ENCODE measurements at regions not wholly inside any gene's neighbourhood (a gene's known extent, or its start where the extent isn't known, plus 50 kb on each side); places are given as distances from the start of the nearest gene placed in this dataset.

GRCh38 chr7:25541094-25541821 lies 313.0 kb upstream of the NPVF start:
- ChIA-PET POLR2A (no interaction called here), CTCF (interaction anchor here (0.6 to 1.2 kb wide), 5 partner anchors 8 to 29 kb away, joined by 3 to 4 read pairs (median 4); no protein-coding TSS in a partner anchor)
- no peak overlapping the region for H3K27ac ChIP-seq
- H3K4me2 ChIP-seq: no peak overlapping the region
- H3K9me3 ChIP-seq: no peaks in the 10 kb centered on the region; the same call in 2 of the 3 replicates
- 16% methylated on average over 6 of the region's 6 CpGs for WGBS (ENCODE audit: missing lambda C conversion rate)
- FAIRE-seq: no peak
- no peaks in the 10 kb centered on the region for H3K4me1 ChIP-seq
- ATAC-seq: no peak
- H3K4me3 ChIP-seq: no peak overlapping the region
- DNase-seq (ENCODE audit: low read depth in 1 of 2, low spot score in 1 of 2): no peak
- TF ChIP-seq POLR2AphosphoS2 (conservative IDR thresholded peaks at IDR 0.05; ENCODE audit: low read length): no peak

DNA sequence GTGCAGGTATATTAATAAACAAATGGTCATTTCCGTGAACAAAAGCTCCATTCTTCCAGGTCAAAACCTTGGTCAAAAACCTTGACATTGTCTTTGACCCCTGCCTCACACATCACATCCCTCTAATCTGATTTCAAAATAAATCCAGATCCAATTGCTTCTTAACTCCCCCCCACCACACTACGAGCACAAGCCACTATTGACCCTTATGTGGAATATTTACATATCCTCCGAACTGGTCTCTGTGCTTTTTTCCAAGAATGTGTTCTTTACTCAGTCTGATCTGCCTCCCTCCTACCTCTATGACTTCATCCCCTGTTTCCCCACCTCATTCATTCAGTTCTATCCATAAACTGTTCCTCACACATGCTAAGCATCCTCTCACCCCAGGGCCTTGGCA lies 313.6 kb upstream of the NPVF start:
- ATAC-seq (no peak; a peak in 1 of 6 replicates), DNase-seq (ENCODE audit: low read depth in 1 of 2, low spot score in 1 of 2) (no peak), FAIRE-seq (no peak)
- WGBS (ENCODE audit: missing lambda C conversion rate): 13% methylated on average over 3 of the region's 3 CpGs
- Histone ChIP-seq H3K4me1 (no peaks in the 10 kb centered on the region), H3K27ac (no peak overlapping the region), H3K4me3 (no peak overlapping the region), H3K9me3 (no peaks in the 10 kb centered on the region; the same call in 2 of the 3 replicates), H3K4me2 (no peak overlapping the region)
- POLR2A ChIA-PET: no interaction called here
- CTCF ChIA-PET: interaction anchor here (1.0 kb wide), 1 partner anchor 9 kb away, joined by 4 read pairs; no protein-coding TSS in a partner anchor
- no peak for TF ChIP-seq EHMT2 (IDR thresholded peaks at IDR 0.05; ENCODE audit: low read depth)
- TF ChIP-seq NR3C1 (IDR thresholded peaks at IDR 0.05): no peak
- no peak for TF ChIP-seq SREBF2 (IDR thresholded peaks at IDR 0.05)
- no peak for TF ChIP-seq SMC3 (IDR thresholded peaks at IDR 0.05)

DNA sequence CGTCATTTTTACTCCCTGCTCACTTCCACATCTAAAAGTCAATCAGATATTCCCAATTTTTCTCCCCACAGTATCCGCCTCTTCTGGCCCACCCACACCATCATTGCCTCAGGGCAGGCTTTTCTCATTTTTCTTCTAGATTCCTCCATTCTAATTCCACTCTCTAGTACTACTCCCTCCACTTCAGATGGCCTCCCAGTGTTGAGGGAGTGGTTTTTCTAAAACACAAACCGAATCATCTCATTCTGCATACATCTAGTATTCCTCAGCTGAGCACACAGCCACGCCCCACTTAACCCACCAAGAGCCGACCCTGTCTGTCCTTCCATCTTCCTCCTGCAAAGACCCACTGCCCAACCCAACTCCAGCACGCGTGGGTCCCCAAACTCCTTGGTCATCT lies 314.9 kb upstream of the NPVF start:
- DNase-seq (ENCODE audit: low read depth in 1 of 2, low spot score in 1 of 2) (no peak), FAIRE-seq (no peak), ATAC-seq (no peak)
- TF ChIP-seq CBX8 (IDR thresholded peaks at IDR 0.05) (no peak), RAD21 (conservative IDR thresholded peaks at IDR 0.05 in 1 of 2, IDR thresholded peaks at IDR 0.05 in 1 of 2) (no peak), ESRRA (IDR thresholded peaks at IDR 0.05; ENCODE audit: borderline replicate concordance, low read length) (no peak), FOSL2 (IDR thresholded peaks at IDR 0.05) (no peak), FOSL2 (CRISPR knock-in tag; IDR thresholded peaks at IDR 0.05) (no peak), ZC3H11A (IDR thresholded peaks at IDR 0.05) (no peak), GATA3 (IDR thresholded peaks at IDR 0.05; ENCODE audit: borderline replicate concordance) (no peak), HDAC2 (IDR thresholded peaks at IDR 0.05) (no peak), NPAS2 (CRISPR knock-in tag; IDR thresholded peaks at IDR 0.05; ENCODE audit: borderline replicate concordance) (no peak), KDM5A (IDR thresholded peaks at IDR 0.05) (no peak)
- TF ChIP-seq, protein P1, sequence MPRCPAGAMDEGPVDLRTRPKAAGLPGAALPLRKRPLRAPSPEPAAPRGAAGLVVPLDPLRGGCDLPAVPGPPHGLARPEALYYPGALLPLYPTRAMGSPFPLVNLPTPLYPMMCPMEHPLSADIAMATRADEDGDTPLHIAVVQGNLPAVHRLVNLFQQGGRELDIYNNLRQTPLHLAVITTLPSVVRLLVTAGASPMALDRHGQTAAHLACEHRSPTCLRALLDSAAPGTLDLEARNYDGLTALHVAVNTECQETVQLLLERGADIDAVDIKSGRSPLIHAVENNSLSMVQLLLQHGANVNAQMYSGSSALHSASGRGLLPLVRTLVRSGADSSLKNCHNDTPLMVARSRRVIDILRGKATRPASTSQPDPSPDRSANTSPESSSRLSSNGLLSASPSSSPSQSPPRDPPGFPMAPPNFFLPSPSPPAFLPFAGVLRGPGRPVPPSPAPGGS (IDR thresholded peaks at IDR 0.05): no peak
- no peak overlapping the region for H3K4me2 ChIP-seq
- CTCF ChIA-PET: interaction anchor here (0.9 to 2.3 kb wide), 2 partner anchors 22 to 23 kb away, joined by 3 to 10 read pairs; no protein-coding TSS in a partner anchor
- H3K9me3 ChIP-seq: no peaks in the 10 kb centered on the region; the same call in 2 of the 3 replicates
- no peak overlapping the region for H3K27ac ChIP-seq
- POLR2A ChIA-PET: no interaction called here
- WGBS (ENCODE audit: missing lambda C conversion rate): 33% methylated on average over 7 of the region's 7 CpGs
- no peak overlapping the region for H3K4me3 ChIP-seq
- no peaks in the 10 kb centered on the region for H3K4me1 ChIP-seq

- ChIA-PET CTCF (interaction anchor here (0.9 to 2.3 kb wide), 3 partner anchors 21 to 308 kb away, joined by 3 to 10 read pairs (median 3); no protein-coding TSS in a partner anchor), POLR2A (no interaction called here)
- no peak overlapping the region for H3K27ac ChIP-seq
- 11% methylated on average over 2 of the region's 2 CpGs for WGBS (ENCODE audit: missing lambda C conversion rate)
- ATAC-seq (no peak), DNase-seq (ENCODE audit: low read depth in 1 of 2, low spot score in 1 of 2) (no peak), FAIRE-seq (no peak)
- H3K4me2 ChIP-seq: no peak overlapping the region
- no peak overlapping the region for H3K4me3 ChIP-seq
- TF ChIP-seq ZSCAN20 (CRISPR knock-in tag; IDR thresholded peaks at IDR 0.05) (no peak), MYC (IDR thresholded peaks at IDR 0.05; ENCODE audit: borderline replicate concordance, low read length) (no peak), MAZ (IDR thresholded peaks at IDR 0.05; ENCODE audit: borderline replicate concordance, low read depth, low read length) (no peak), NPAS2 (CRISPR knock-in tag; IDR thresholded peaks at IDR 0.05; ENCODE audit: borderline replicate concordance) (no peak), ESRRA (IDR thresholded peaks at IDR 0.05; ENCODE audit: borderline replicate concordance, low read length) (no peak), GATA3 (IDR thresholded peaks at IDR 0.05; ENCODE audit: borderline replicate concordance) (no peak), RAD21 (conservative IDR thresholded peaks at IDR 0.05 in 1 of 2, IDR thresholded peaks at IDR 0.05 in 1 of 2) (no peak), HOXB13 (CRISPR knock-in tag; IDR thresholded peaks at IDR 0.05; ENCODE audit: low read depth) (no peak), HEYL (CRISPR knock-in tag; IDR thresholded peaks at IDR 0.05) (no peak), POLR2A (IDR thresholded peaks at IDR 0.05; ENCODE audit: low read length) (no peak), JUNB (IDR thresholded peaks at IDR 0.05) (no peak), CHD4 (IDR thresholded peaks at IDR 0.05; ENCODE audit: borderline replicate concordance) (no peak), HES2 (IDR thresholded peaks at IDR 0.05) (no peak), KDM1A (IDR thresholded peaks at IDR 0.05; ENCODE audit: low read depth) (no peak), CBX8 (IDR thresholded peaks at IDR 0.05) (no peak)
- TF ChIP-seq, protein P2, sequence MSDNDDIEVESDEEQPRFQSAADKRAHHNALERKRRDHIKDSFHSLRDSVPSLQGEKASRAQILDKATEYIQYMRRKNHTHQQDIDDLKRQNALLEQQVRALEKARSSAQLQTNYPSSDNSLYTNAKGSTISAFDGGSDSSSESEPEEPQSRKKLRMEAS (IDR thresholded peaks at IDR 0.05): no peak
- no peaks in the 10 kb centered on the region for H3K4me1 ChIP-seq
- no peaks in the 10 kb centered on the region; the same call in 2 of the 3 replicates for H3K9me3 ChIP-seq
These were observed 315.5 kb upstream of the NPVF start for GRCh38 chr7:25543798-25544197.

All from A549 (cell line).